ENCODE measurements at regions not wholly inside any gene's neighbourhood (a gene's known extent, or its start where the extent isn't known, plus 50 kb on each side); places are given as distances from the start of the nearest gene placed in this dataset.

- H3K27me3 Mint-ChIP-seq, result no peaks in the 10 kb centered on the region
- H3K9me3 Mint-ChIP-seq, result no peaks in the 10 kb centered on the region
- H3K4me3 Mint-ChIP-seq, result no peak overlapping the region
- H3K36me3 Mint-ChIP-seq, result no peaks in the 10 kb centered on the region
- no peaks in the 10 kb centered on the region for H3K4me1 Mint-ChIP-seq
- H3K27ac Mint-ChIP-seq, result no peak overlapping the region
Measured at GRCh38 chr2:104312684-104313083, 541.2 kb upstream of the POU3F3 start.

- no peak overlapping the region for H3K27ac Mint-ChIP-seq
- no peaks in the 10 kb centered on the region for H3K4me1 Mint-ChIP-seq
- no peaks in the 10 kb centered on the region for H3K36me3 Mint-ChIP-seq
- H3K4me3 Mint-ChIP-seq, result no peak overlapping the region
- H3K27me3 Mint-ChIP-seq, result peaks cover 8% of the 10 kb centered on the region
- H3K9me3 Mint-ChIP-seq, result no peaks in the 10 kb centered on the region
Measured at GRCh38 chr2:104318001-104318665, 535.8 kb upstream of the POU3F3 start.

- Mint-ChIP-seq H3K27ac (no peak overlapping the region), H3K4me3 (no peak overlapping the region), H3K27me3 (peaks cover 9% of the 10 kb centered on the region), H3K4me1 (no peaks in the 10 kb centered on the region), H3K36me3 (no peaks in the 10 kb centered on the region), H3K9me3 (no peaks in the 10 kb centered on the region)
Measured at GRCh38 chr2:104321116-104321795, 532.7 kb upstream of the POU3F3 start.

GRCh38 chr2:104321796-104322349, 532.0 kb upstream of the POU3F3 start:
- peaks cover 10% of the 10 kb centered on the region for H3K27me3 Mint-ChIP-seq
- no peaks in the 10 kb centered on the region for H3K36me3 Mint-ChIP-seq
- H3K4me3 Mint-ChIP-seq, result no peak overlapping the region
- no peaks in the 10 kb centered on the region for H3K4me1 Mint-ChIP-seq
- no peak overlapping the region for H3K27ac Mint-ChIP-seq
- no peaks in the 10 kb centered on the region for H3K9me3 Mint-ChIP-seq

- no peaks in the 10 kb centered on the region for H3K4me1 Mint-ChIP-seq
- no peak overlapping the region for H3K4me3 Mint-ChIP-seq
- no peak overlapping the region for H3K27ac Mint-ChIP-seq
- no peaks in the 10 kb centered on the region for H3K36me3 Mint-ChIP-seq
- H3K9me3 Mint-ChIP-seq, result peaks cover 6% of the 10 kb centered on the region
- H3K27me3 Mint-ChIP-seq, result no peaks in the 10 kb centered on the region
Measured at GRCh38 chr2:104332731-104333130, 521.2 kb upstream of the POU3F3 start.

- Mint-ChIP-seq H3K27ac (no peak overlapping the region), H3K36me3 (no peaks in the 10 kb centered on the region), H3K9me3 (peaks cover 6% of the 10 kb centered on the region), H3K4me1 (no peaks in the 10 kb centered on the region), H3K27me3 (peaks cover 4% of the 10 kb centered on the region), H3K4me3 (no peak overlapping the region)
Measured at GRCh38 chr2:104337869-104338268, 516.0 kb upstream of the POU3F3 start.

GRCh38 chr2:104340162-104340561, 513.8 kb upstream of the POU3F3 start:
- Mint-ChIP-seq H3K27me3 (peaks cover 10% of the 10 kb centered on the region), H3K9me3 (peaks cover 6% of the 10 kb centered on the region), H3K27ac (no peak overlapping the region), H3K4me3 (no peak overlapping the region), H3K36me3 (no peaks in the 10 kb centered on the region), H3K4me1 (no peaks in the 10 kb centered on the region)

- Mint-ChIP-seq H3K36me3 (no peaks in the 10 kb centered on the region), H3K4me3 (no peak overlapping the region), H3K9me3 (peaks cover 3% of the 10 kb centered on the region), H3K4me1 (no peaks in the 10 kb centered on the region), H3K27ac (no peak overlapping the region), H3K27me3 (peaks cover 12% of the 10 kb centered on the region)
Measured at GRCh38 chr2:104340879-104341828, 512.8 kb upstream of the POU3F3 start.

- no peaks in the 10 kb centered on the region for H3K9me3 Mint-ChIP-seq
- no peak overlapping the region for H3K27ac Mint-ChIP-seq
- no peaks in the 10 kb centered on the region for H3K4me1 Mint-ChIP-seq
- H3K27me3 Mint-ChIP-seq, result peaks cover 12% of the 10 kb centered on the region
- no peaks in the 10 kb centered on the region for H3K36me3 Mint-ChIP-seq
- H3K4me3 Mint-ChIP-seq, result no peak overlapping the region
Measured at GRCh38 chr2:104344306-104344705, 509.6 kb upstream of the POU3F3 start.

GRCh38 chr2:104344985-104345384, 508.9 kb upstream of the POU3F3 start:
- Mint-ChIP-seq H3K4me1 (no peaks in the 10 kb centered on the region), H3K9me3 (no peaks in the 10 kb centered on the region), H3K36me3 (no peaks in the 10 kb centered on the region), H3K27me3 (peaks cover 12% of the 10 kb centered on the region), H3K27ac (no peak overlapping the region), H3K4me3 (no peak overlapping the region)

GRCh38 chr2:104358122-104358521, 495.8 kb upstream of the POU3F3 start:
- H3K9me3 Mint-ChIP-seq, result no peaks in the 10 kb centered on the region
- no peak overlapping the region for H3K4me3 Mint-ChIP-seq
- H3K27me3 Mint-ChIP-seq, result no peaks in the 10 kb centered on the region
- no peaks in the 10 kb centered on the region for H3K4me1 Mint-ChIP-seq
- no peak overlapping the region for H3K27ac Mint-ChIP-seq
- no peaks in the 10 kb centered on the region for H3K36me3 Mint-ChIP-seq

GRCh38 chr2:104361414-104361813, 492.5 kb upstream of the POU3F3 start:
- H3K27ac Mint-ChIP-seq, result no peak overlapping the region
- H3K27me3 Mint-ChIP-seq, result peaks cover 4% of the 10 kb centered on the region
- H3K4me1 Mint-ChIP-seq, result no peaks in the 10 kb centered on the region
- no peaks in the 10 kb centered on the region for H3K9me3 Mint-ChIP-seq
- H3K36me3 Mint-ChIP-seq, result no peaks in the 10 kb centered on the region
- no peak overlapping the region for H3K4me3 Mint-ChIP-seq

GRCh38 chr2:104368089-104368488, 485.8 kb upstream of the POU3F3 start:
- Mint-ChIP-seq H3K4me3 (no peak overlapping the region), H3K27ac (no peak overlapping the region), H3K9me3 (no peaks in the 10 kb centered on the region), H3K36me3 (no peaks in the 10 kb centered on the region), H3K27me3 (peaks cover 10% of the 10 kb centered on the region), H3K4me1 (no peaks in the 10 kb centered on the region)

- Mint-ChIP-seq H3K4me1 (no peaks in the 10 kb centered on the region), H3K27me3 (peaks cover 5% of the 10 kb centered on the region), H3K4me3 (no peak overlapping the region), H3K27ac (no peak overlapping the region), H3K36me3 (no peaks in the 10 kb centered on the region), H3K9me3 (no peaks in the 10 kb centered on the region)
Measured at GRCh38 chr2:104371087-104371781, 482.7 kb upstream of the POU3F3 start.

- Mint-ChIP-seq H3K27ac (no peak overlapping the region), H3K27me3 (no peaks in the 10 kb centered on the region), H3K4me3 (no peak overlapping the region), H3K9me3 (no peaks in the 10 kb centered on the region), H3K4me1 (peaks cover 19% of the 10 kb centered on the region), H3K36me3 (no peaks in the 10 kb centered on the region)
Measured at GRCh38 chr2:104375206-104375605, 478.7 kb upstream of the POU3F3 start.

All from activated naive CD4-positive, alpha-beta T cell treated with anti-CD3 and anti-CD28 coated beads, Interleukin-2, amount 50 U/mL, for 24 hours (primary cell).